Suprapubic skin (tissue), 4 donors: ENCODE measurements at regions not wholly inside any gene's neighbourhood (a gene's known extent, or its start where the extent isn't known, plus 50 kb on each side); places are given as distances from the start of the nearest gene placed in this dataset.

ENCODE experiments used
- DNase-seq, 2 donors: peaks; one replicate each; pipeline ENCODE4 v3.0.0-alpha.2; 2019; ENCODE audit warnings: low spot score in 2 of 2
- H3K27ac ChIP-seq: fragments of 200-600 bp; sonication (generic); one replicate; pipeline ENCODE4 v1.5.1; 2019
- H3K27me3 ChIP-seq: fragments of 200-600 bp; sonication (generic); one replicate; pipeline ENCODE4 v1.5.1; 2019
- H3K36me3 ChIP-seq: fragments of 200-600 bp; sonication (generic); one replicate; pipeline ENCODE4 v1.5.1; 2019
- H3K4me1 ChIP-seq: fragments of 200-600 bp; sonication (generic); one replicate; pipeline ENCODE4 v1.5.1; 2019
- H3K4me3 ChIP-seq: fragments of 200-600 bp; sonication (generic); one replicate; pipeline ENCODE4 v1.5.1; 2019; ENCODE audit warnings: mild to moderate bottlenecking
- H3K9me3 ChIP-seq: fragments of 200-600 bp; sonication (generic); one replicate; pipeline ENCODE4 v1.5.1; 2019
- EP300 ChIP-seq: sonication (generic); formaldehyde crosslinking; IDR thresholded peaks from one replicate; pipeline ENCODE4 v1.6.1; 2017; ENCODE audit warnings: antibody characterized with exemption
- POLR2A ChIP-seq, 2 donors: fragments of 450-650 bp; IDR thresholded peaks; one replicate each; pipeline ENCODE4 v1.6.1; 2017; ENCODE audit warnings: antibody characterized with exemption in 2 of 2, mild to moderate bottlenecking in 2 of 2, moderate library complexity in 2 of 2
- POLR2AphosphoS5 ChIP-seq, 3 donors: sonication (generic); formaldehyde crosslinking; IDR thresholded peaks; one replicate each; pipeline ENCODE4 v1.6.1; 2017; ENCODE audit warnings: antibody characterized with exemption in 3 of 3
- WGBS: methylation state at CpG from one replicate; pipeline ENCODE4 v1.1.5; 2018; 5-methylcytosine and 5-hydroxymethylcytosine counted together
- TF ChIP-seq, protein P1 (sequence below), 2 donors: fragments of 200-600 bp in 1 of 2; fragments of 450-650 bp in 1 of 2; sonication (generic) in 1 of 2; IDR thresholded peaks; one replicate each; pipeline ENCODE4 v1.5.1; 2016 to 2019; ENCODE audit warnings: antibody characterized with exemption in 2 of 2, mild to moderate bottlenecking in 1 of 2, moderate library complexity in 1 of 2

DNA sequence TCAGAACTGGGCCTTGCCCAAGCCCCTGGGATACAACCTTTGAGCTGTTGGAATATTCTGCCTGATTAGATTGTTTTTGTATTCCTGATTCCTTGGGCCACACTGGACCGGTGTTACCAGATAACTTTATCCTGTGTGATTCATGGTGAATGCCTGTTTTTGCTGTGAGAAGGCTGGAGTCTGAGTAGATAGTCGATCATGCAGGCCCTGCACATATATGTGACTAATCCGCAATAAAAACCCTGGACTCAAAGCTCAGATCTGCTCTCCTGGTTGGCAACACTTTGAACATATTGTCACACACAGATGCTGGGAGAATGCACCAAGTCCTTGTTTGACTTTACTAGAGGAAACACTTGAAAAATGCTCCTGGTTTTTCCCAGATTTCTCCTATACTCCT, 183.9 kb upstream of the MBL2 start:
- 80% methylated on average over 3 of the region's 3 CpGs for WGBS
- no peaks in the 10 kb centered on the region for H3K9me3 ChIP-seq
- H3K27me3 ChIP-seq = no peaks in the 10 kb centered on the region
- no peak overlapping the region for H3K4me3 ChIP-seq
- no peak for DNase-seq
- H3K4me1 ChIP-seq = no peaks in the 10 kb centered on the region
- no peak overlapping the region for H3K27ac ChIP-seq
- no peaks in the 10 kb centered on the region for H3K36me3 ChIP-seq
- TF ChIP-seq EP300 (no peak), POLR2AphosphoS5 (IDR thresholded peaks at IDR 0.05) (no peak), POLR2A (IDR thresholded peaks at IDR 0.05) (no peak)
- TF ChIP-seq, protein P1, sequence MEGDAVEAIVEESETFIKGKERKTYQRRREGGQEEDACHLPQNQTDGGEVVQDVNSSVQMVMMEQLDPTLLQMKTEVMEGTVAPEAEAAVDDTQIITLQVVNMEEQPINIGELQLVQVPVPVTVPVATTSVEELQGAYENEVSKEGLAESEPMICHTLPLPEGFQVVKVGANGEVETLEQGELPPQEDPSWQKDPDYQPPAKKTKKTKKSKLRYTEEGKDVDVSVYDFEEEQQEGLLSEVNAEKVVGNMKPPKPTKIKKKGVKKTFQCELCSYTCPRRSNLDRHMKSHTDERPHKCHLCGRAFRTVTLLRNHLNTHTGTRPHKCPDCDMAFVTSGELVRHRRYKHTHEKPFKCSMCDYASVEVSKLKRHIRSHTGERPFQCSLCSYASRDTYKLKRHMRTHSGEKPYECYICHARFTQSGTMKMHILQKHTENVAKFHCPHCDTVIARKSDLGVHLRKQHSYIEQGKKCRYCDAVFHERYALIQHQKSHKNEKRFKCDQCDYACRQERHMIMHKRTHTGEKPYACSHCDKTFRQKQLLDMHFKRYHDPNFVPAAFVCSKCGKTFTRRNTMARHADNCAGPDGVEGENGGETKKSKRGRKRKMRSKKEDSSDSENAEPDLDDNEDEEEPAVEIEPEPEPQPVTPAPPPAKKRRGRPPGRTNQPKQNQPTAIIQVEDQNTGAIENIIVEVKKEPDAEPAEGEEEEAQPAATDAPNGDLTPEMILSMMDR (IDR thresholded peaks at IDR 0.05) = no peak

DNA sequence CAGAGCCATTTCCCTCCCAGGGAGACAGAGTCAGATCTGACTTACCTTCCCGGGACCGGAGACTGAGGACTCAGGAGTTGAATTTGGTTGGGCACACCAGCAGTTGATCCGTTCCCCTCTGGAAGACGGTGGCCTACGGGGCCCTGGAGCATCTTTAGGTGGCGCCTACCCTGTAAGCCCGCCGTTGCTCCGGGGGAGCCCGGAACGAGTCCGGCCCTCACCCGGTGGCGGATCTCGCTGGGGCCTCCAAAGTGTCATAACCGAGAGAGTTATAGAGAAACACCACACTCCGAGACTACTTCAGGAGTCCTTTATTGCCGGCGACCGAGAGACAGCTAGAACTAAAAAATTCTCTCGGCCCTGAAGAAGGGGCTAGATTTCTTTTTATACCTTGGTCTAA, 182.8 kb upstream of the MBL2 start:
- no peaks in the 10 kb centered on the region for H3K9me3 ChIP-seq
- no peak overlapping the region for H3K27ac ChIP-seq
- H3K4me1 ChIP-seq = no peaks in the 10 kb centered on the region
- H3K27me3 ChIP-seq = no peaks in the 10 kb centered on the region
- DNase-seq = no peak
- TF ChIP-seq, protein P1 (IDR thresholded peaks at IDR 0.05) = no peak
- TF ChIP-seq POLR2AphosphoS5 (IDR thresholded peaks at IDR 0.05) (no peak), POLR2A (IDR thresholded peaks at IDR 0.05) (no peak), EP300 (no peak)
- H3K36me3 ChIP-seq = no peaks in the 10 kb centered on the region
- H3K4me3 ChIP-seq = no peak overlapping the region
- 87% methylated on average over 20 of the region's 21 CpGs for WGBS

DNA sequence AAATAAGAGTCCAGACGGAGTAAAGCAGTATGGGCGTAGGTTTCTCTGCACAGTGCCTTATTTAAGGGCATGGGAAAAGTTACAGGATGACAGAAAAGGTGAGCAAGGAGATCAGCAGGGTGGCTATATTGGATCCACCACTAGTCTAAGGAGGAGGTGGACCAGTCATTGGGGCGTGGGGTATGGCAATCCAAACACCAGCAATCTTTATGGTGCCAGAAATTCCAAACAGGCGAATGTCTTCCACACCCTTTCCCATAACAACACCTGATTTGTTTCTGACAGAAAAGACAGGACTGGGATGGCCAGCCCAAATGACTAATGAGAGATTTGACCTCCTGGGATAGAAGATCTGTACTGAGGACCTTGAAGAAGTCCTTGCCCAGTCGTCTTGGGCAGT, 181.8 kb upstream of the MBL2 start:
- Histone ChIP-seq H3K4me3 (no peak overlapping the region), H3K36me3 (no peaks in the 10 kb centered on the region), H3K27ac (no peak overlapping the region), H3K4me1 (no peaks in the 10 kb centered on the region), H3K27me3 (no peaks in the 10 kb centered on the region), H3K9me3 (no peaks in the 10 kb centered on the region)
- 90% methylated on average over 5 of the region's 5 CpGs for WGBS
- TF ChIP-seq POLR2AphosphoS5 (IDR thresholded peaks at IDR 0.05) (no peak), POLR2A (IDR thresholded peaks at IDR 0.05) (no peak), EP300 (no peak)
- TF ChIP-seq, protein P1 (IDR thresholded peaks at IDR 0.05) = no peak
- DNase-seq = no peak

DNA sequence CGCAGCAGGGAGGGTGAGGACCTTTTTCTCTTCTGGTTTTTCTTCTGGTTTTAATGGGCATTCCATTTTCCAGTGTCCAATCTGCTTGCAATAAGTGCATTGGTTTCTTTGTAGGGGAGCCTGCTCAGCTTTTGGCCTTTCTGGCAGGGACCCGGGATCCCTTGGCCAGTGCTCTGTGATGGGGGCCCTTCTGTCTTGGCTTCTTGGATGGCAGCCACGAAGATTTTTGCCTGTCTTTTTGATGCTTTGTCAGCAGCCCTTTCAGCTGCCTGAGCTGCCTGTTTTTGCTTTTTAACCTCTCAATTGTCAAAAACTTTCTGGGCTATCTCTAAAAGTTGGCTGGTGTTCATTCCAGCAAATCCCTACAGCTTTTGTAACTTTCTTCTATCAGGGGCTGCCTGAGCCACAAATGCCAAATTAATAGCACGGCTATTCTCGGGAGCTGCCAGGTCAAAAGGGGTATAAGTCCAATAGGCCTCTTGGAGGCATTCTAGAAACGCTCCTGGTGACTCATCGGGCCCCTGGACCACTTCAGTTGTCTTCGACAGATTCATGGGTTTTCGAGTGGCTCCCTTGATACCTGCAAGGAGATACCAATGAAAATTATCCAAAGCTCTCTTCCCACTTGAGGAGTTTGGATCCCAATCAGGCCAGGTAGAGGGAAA, 179.9 kb upstream of the MBL2 start:
- no peaks in the 10 kb centered on the region for H3K36me3 ChIP-seq
- no peak for TF ChIP-seq POLR2A (IDR thresholded peaks at IDR 0.05)
- TF ChIP-seq, protein P1 (IDR thresholded peaks at IDR 0.05) = no peak
- TF ChIP-seq POLR2AphosphoS5 (IDR thresholded peaks at IDR 0.05) = no peak
- TF ChIP-seq EP300 = no peak
- no peak for DNase-seq
- 66% methylated on average over 9 of the region's 9 CpGs for WGBS
- H3K4me3 ChIP-seq = no peak overlapping the region
- no peaks in the 10 kb centered on the region for H3K27me3 ChIP-seq
- H3K27ac ChIP-seq = no peak overlapping the region
- no peaks in the 10 kb centered on the region for H3K4me1 ChIP-seq
- H3K9me3 ChIP-seq = no peaks in the 10 kb centered on the region

DNA sequence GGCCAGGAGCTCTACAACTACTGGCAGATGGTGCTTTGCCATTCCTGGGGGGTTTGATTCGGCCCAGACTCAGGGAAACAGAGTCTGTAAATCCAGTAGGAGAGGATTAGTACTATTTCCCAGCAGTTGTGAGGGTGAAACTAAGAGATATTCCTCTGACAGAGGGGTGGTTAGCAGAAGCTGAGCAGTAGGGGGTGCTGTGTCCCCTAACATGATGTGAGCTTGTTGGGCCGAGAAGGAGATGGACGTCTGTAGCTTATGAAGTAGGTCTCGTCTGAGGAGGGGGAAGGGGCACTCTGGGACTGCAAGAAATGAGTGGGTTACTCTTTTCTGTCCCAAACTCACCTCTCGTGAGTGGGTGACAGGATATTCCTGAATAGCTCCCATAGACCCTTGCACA, 179.2 kb upstream of the MBL2 start:
- Histone ChIP-seq H3K36me3 (no peaks in the 10 kb centered on the region), H3K27me3 (no peaks in the 10 kb centered on the region), H3K27ac (no peak overlapping the region), H3K4me3 (no peak overlapping the region), H3K4me1 (no peaks in the 10 kb centered on the region), H3K9me3 (no peaks in the 10 kb centered on the region)
- WGBS = 65% methylated on average over 5 of the region's 5 CpGs
- TF ChIP-seq POLR2A (IDR thresholded peaks at IDR 0.05) = no peak
- no peak for DNase-seq

DNA sequence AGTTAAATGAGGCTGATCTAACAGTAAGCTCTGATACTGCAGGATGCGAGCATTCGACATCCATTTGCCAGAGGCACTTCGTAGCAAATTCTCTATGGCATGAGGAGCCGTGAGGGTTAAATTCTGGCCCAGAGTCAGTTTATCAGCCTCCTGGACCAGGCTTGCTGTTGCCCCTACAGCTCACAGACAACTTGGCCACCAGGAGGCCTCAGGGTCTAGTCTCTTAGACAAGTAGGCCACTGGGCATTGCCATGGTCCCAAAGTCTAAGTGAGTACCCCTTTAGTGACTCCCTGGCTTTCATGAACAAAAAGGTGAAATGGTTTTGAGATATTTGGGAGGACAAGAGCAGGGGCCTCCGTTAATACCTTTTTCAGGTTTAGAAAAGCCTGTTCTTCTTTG, 178.0 kb upstream of the MBL2 start:
- no peaks in the 10 kb centered on the region for H3K27me3 ChIP-seq
- H3K4me3 ChIP-seq = no peak overlapping the region
- DNase-seq = no peak
- no peaks in the 10 kb centered on the region for H3K9me3 ChIP-seq
- H3K27ac ChIP-seq = no peak overlapping the region
- H3K36me3 ChIP-seq = no peaks in the 10 kb centered on the region
- TF ChIP-seq POLR2A (IDR thresholded peaks at IDR 0.05) = no peak
- no peak for TF ChIP-seq EP300
- TF ChIP-seq, protein P1 (IDR thresholded peaks at IDR 0.05) = no peak
- no peak for TF ChIP-seq POLR2AphosphoS5 (IDR thresholded peaks at IDR 0.05)
- no peaks in the 10 kb centered on the region for H3K4me1 ChIP-seq
- WGBS = 93% methylated on average over 5 of the region's 5 CpGs
